ENCODE measurements at regions not wholly inside any gene's neighbourhood (a gene's known extent, or its start where the extent isn't known, plus 50 kb on each side); places are given as distances from the start of the nearest gene placed in this dataset.

- DNase-seq (ENCODE audit: low read depth), result no peak
Measured at GRCh38 chr2:187274146-187274545, 173.9 kb downstream of the CALCRL start.

GRCh38 chr2:187272255-187272654, 175.8 kb downstream of the CALCRL start:
- DNase-seq (ENCODE audit: low read depth), result no peak

- DNase-seq (ENCODE audit: low read depth), result no peak
Measured at GRCh38 chr2:187271825-187272224, 176.2 kb downstream of the CALCRL start.

- DNase-seq (ENCODE audit: low read depth), result no peak
Measured at GRCh38 chr2:187266645-187267044, 181.4 kb downstream of the CALCRL start.

- DNase-seq (ENCODE audit: low read depth), result no peak
Measured at GRCh38 chr2:187266147-187266546, 181.9 kb downstream of the CALCRL start.

- no peak for DNase-seq (ENCODE audit: low read depth)
Measured at GRCh38 chr2:187264612-187265011, 183.4 kb downstream of the CALCRL start.

GRCh38 chr2:187263675-187264560, 184.1 kb downstream of the CALCRL start:
- DNase-seq (ENCODE audit: low read depth), result no peak

GRCh38 chr2:187261705-187262104, 186.3 kb downstream of the CALCRL start:
- DNase-seq (ENCODE audit: low read depth), result no peak

GRCh38 chr2:187252063-187252462, 196.0 kb downstream of the CALCRL start:
- DNase-seq (ENCODE audit: low read depth), result no peak

GRCh38 chr2:187250137-187250536, 197.9 kb downstream of the CALCRL start:
- no peak for DNase-seq (ENCODE audit: low read depth)

- no peak for DNase-seq (ENCODE audit: low read depth)
Measured at GRCh38 chr2:187233811-187234210, 214.2 kb downstream of the CALCRL start.

GRCh38 chr2:187232749-187233148, 215.3 kb downstream of the CALCRL start:
- no peak for DNase-seq (ENCODE audit: low read depth)

GRCh38 chr2:187230088-187230487, 218.0 kb downstream of the CALCRL start:
- no peak for DNase-seq (ENCODE audit: low read depth)

GRCh38 chr2:187228986-187229385, 219.1 kb downstream of the CALCRL start:
- DNase-seq (ENCODE audit: low read depth), result no peak

GRCh38 chr2:187224989-187225388, 223.1 kb downstream of the CALCRL start:
- no peak for DNase-seq (ENCODE audit: low read depth)

GRCh38 chr2:187220071-187220470, 228.0 kb downstream of the CALCRL start:
- DNase-seq (ENCODE audit: low read depth), result no peak

GRCh38 chr2:187215532-187216240, 232.4 kb downstream of the CALCRL start:
- DNase-seq (ENCODE audit: low read depth), result no peak

GRCh38 chr2:187214306-187214705, 233.7 kb downstream of the CALCRL start:
- no peak for DNase-seq (ENCODE audit: low read depth)

GRCh38 chr2:187213798-187214197, 234.3 kb downstream of the CALCRL start:
- no peak for DNase-seq (ENCODE audit: low read depth)

GRCh38 chr2:187210726-187211125, 237.3 kb downstream of the CALCRL start:
- no peak for DNase-seq (ENCODE audit: low read depth)

GRCh38 chr2:187208199-187208785, 239.8 kb downstream of the CALCRL start:
- no peak for DNase-seq (ENCODE audit: low read depth)

- DNase-seq (ENCODE audit: low read depth), result no peak
Measured at GRCh38 chr2:187207126-187207525, 240.9 kb downstream of the CALCRL start.

GRCh38 chr2:187206471-187206870, 241.6 kb downstream of the CALCRL start:
- DNase-seq (ENCODE audit: low read depth), result no peak

Measured in Daoy (cell line).